Endothelial cell of umbilical vein (primary cell): ENCODE measurements at regions not wholly inside any gene's neighbourhood (a gene's known extent, or its start where the extent isn't known, plus 50 kb on each side); places are given as distances from the start of the nearest gene placed in this dataset.

Experiments
- BruUV-seq: library from RNA; stranded (reverse); fragments of 400-500 nt; replicated peaks from 2 replicates; lab custom pipeline; 2021; lab: Mats Ljungman, UMichigan
- CTCF ChIA-PET: fragments of 300-600, 350-600 bp; sonication (Branson Sonifier 250); formaldehyde crosslinking; loops from one replicate; lab custom pipeline; 2021; ENCODE audit warnings: antibody characterized with exemption, inconsistent platforms; lab: Charles Lee
- POLR2A ChIA-PET: fragments of 300-600, 350-600 bp; sonication (Branson Sonifier 250); formaldehyde crosslinking; loops from one replicate; lab custom pipeline; 2021; ENCODE audit warnings: antibody characterized with exemption, inconsistent platforms; lab: Charles Lee
- DNase-seq: peaks from one replicate; pipeline ENCODE4 v3.0.0-alpha.2; 2011; ENCODE audit warnings: low read depth, low spot score
- FAIRE-seq: peaks from 2 replicates; lab custom pipeline; 2011; peaks lifted over from hg19 to GRCh38; lab: Jason Lieb, UNC
- H2AFZ ChIP-seq: 2 replicates; pipeline ENCODE4 v1.6.0; 2012; ENCODE audit warnings: low read depth, low read length, control low read depth, inconsistent platforms
- H3K27ac ChIP-seq: 2 replicates; pipeline ENCODE4 v1.5.1; 2011; ENCODE audit warnings: low read depth, mild to moderate bottlenecking, control low read depth, low read length, moderate library complexity; ENCODE audit not compliant: insufficient read depth
- H3K27me3 ChIP-seq, 2 experiments: 2 replicates each; pipeline versions ENCODE4 v1.6.0 to v1.6.1; 2011; ENCODE audit warnings: low read length in 2 of 2, mixed read lengths in 1 of 2; ENCODE audit not compliant: control insufficient read depth in 2 of 2, insufficient read depth in 2 of 2
- H3K36me3 ChIP-seq, 2 experiments: 2 replicates in 1 of 2; 3 replicates in 1 of 2; pipeline ENCODE4 v1.5.1; 2011; ENCODE audit warnings: low read length in 2 of 2, mild to moderate bottlenecking in 1 of 2, moderate library complexity in 1 of 2; ENCODE audit not compliant: control insufficient read depth in 2 of 2, insufficient read depth in 2 of 2; ENCODE audit errors: extremely low read depth in 1 of 2
- H3K4me1 ChIP-seq: 3 replicates; pipeline ENCODE4 v1.5.1; 2011; ENCODE audit warnings: mild to moderate bottlenecking, low read length; ENCODE audit not compliant: control insufficient read depth, insufficient read depth; ENCODE audit errors: extremely low read depth
- H3K4me2 ChIP-seq: 2 replicates; pipeline ENCODE4 v1.6.1; 2011; ENCODE audit warnings: low read length, control low read depth, mixed read lengths; ENCODE audit not compliant: insufficient read depth
- H3K4me3 ChIP-seq, 3 experiments: fragments of 200-600 bp in 1 of 3; sonication (generic), shearing (Covaris generic) in 1 of 3; replicated peaks in 1 of 3; 2 replicates each; pipeline ENCODE4 v1.5.1; 2011 to 2016; ENCODE audit warnings: control low read depth in 3 of 3, low read length in 3 of 3, mild to moderate bottlenecking in 2 of 3, inconsistent platforms in 1 of 3, low read depth in 1 of 3, moderate library complexity in 1 of 3; ENCODE audit not compliant: insufficient read depth in 1 of 3
- H3K79me2 ChIP-seq: 2 replicates; pipeline ENCODE4 v1.6.0; 2012; ENCODE audit warnings: low read length, inconsistent platforms; ENCODE audit not compliant: control insufficient read depth, insufficient read depth
- H3K9ac ChIP-seq: replicated peaks from 2 replicates; pipeline ENCODE3; 2011; ENCODE audit warnings: low read length, control low read depth; ENCODE audit not compliant: insufficient read depth; ENCODE audit errors: extremely low read depth
- H3K9me1 ChIP-seq: replicated peaks from 3 replicates; pipeline ENCODE4 v1.6.0; 2011; ENCODE audit warnings: mild to moderate bottlenecking, low read length; ENCODE audit not compliant: control insufficient read depth, insufficient read depth; ENCODE audit errors: extremely low read depth
- H3K9me3 ChIP-seq: replicated peaks from 2 replicates; pipeline ENCODE4 v1.5.1; 2012; ENCODE audit warnings: low read length, inconsistent platforms; ENCODE audit not compliant: control insufficient read depth, insufficient read depth
- H4K20me1 ChIP-seq: replicated peaks from 2 replicates; pipeline ENCODE3; 2011; ENCODE audit warnings: mild to moderate bottlenecking, low read length; ENCODE audit not compliant: control insufficient read depth, insufficient read depth; ENCODE audit errors: extremely low read depth
- EZH2 ChIP-seq: IDR thresholded peaks from 2 replicates; pipeline ENCODE4 v1.6.1; 2012; ENCODE audit warnings: borderline replicate concordance, low read depth, mild to moderate bottlenecking, moderate library complexity, low read length, inconsistent platforms; ENCODE audit not compliant: severe bottlenecking
- FOS ChIP-seq: IDR thresholded peaks from 2 replicates; pipeline ENCODE4 v1.6.1; 2011; ENCODE audit warnings: mild to moderate bottlenecking, low read length, moderate library complexity, borderline replicate concordance; ENCODE audit not compliant: insufficient read depth
- GATA2 ChIP-seq: IDR thresholded peaks from 2 replicates; pipeline ENCODE4 v1.7.0; 2011; ENCODE audit warnings: low read depth, mild to moderate bottlenecking, moderate library complexity, mixed read lengths, low read length; ENCODE audit not compliant: insufficient read length, insufficient read depth
- JUN ChIP-seq: IDR thresholded peaks from 2 replicates; pipeline ENCODE4 v1.6.1; 2011; ENCODE audit warnings: borderline replicate concordance, low read depth; ENCODE audit not compliant: insufficient read length, insufficient read depth
- MYC ChIP-seq: IDR thresholded peaks from one replicate; pipeline ENCODE4 v1.6.1; 2011; ENCODE audit warnings: mild to moderate bottlenecking, low read depth, low read length
- POLR2A ChIP-seq: IDR thresholded peaks from 2 replicates; pipeline ENCODE4 v1.6.1; 2012; ENCODE audit warnings: low read depth, mild to moderate bottlenecking, control low read depth, low read length
- POLR2AphosphoS5 ChIP-seq: IDR thresholded peaks from 2 replicates; pipeline ENCODE4 v1.6.1; 2012; ENCODE audit warnings: low read depth, mild to moderate bottlenecking, control low read depth, low read length, moderate library complexity; ENCODE audit not compliant: insufficient read depth
- dilution Hi-C: fragments of 300-500 bp; cut with MboI; formaldehyde crosslinking; loops from one replicate; pipeline ENCODE4 v1.15.0; 2019; ENCODE audit warnings: low sequenced_read_pairs; ENCODE audit not compliant: extremely low pct_ligation_motif_present
- intact Hi-C: fragments of 100-400 bp; cut with micrococcal nuclease; formaldehyde crosslinking; loops from one replicate; pipeline ENCODE4 v1.10.0; 2022
- TF ChIP-seq, protein P1 (sequence below): IDR thresholded peaks from 2 replicates; pipeline ENCODE4 v1.6.1; 2011; ENCODE audit not compliant: insufficient read depth, insufficient read length
- TF ChIP-seq, protein P2 (sequence below), 2 donors: IDR thresholded peaks; 1 replicate in 1 of 2; 2 replicates in 1 of 2; pipeline ENCODE4 v1.5.1; 2011; ENCODE audit warnings: low read length in 2 of 2, mild to moderate bottlenecking in 2 of 2, moderate library complexity in 2 of 2, control low read depth in 1 of 2, inconsistent platforms in 1 of 2, low read depth in 1 of 2; ENCODE audit not compliant: insufficient read depth in 1 of 2; ENCODE audit errors: extremely low read depth in 1 of 2

DNA sequence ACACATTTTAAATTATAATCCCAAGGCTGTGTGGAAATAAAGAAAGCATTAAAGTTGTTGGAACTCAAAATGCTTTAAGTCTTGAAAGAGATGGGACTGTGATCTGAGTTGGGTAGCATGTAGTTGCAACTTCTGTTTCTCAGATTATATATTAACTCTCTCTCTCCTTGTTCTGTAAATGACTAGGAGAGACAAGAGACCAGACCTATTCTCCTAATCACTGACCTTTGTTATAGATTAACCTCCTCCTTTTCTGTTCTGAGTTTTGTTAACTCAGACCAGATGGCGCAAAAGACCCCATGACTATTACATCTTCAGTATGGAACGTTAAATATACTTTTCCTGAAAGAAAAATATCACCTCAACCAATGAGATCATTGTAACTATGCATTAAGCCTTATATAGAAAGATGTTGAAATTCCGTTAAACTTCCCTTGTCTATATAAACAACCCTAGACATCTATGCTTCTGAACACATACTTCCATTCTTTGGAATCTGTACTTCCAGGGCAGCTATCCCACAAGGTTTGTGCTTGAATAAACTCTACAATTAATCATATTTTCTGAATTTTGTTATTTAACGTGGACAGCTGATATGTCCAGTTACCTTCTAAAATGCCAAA is 143.5 kb upstream of the TRIM24 start:
- dilution Hi-C loops, result no loop called here
- FAIRE-seq, result no peak
- Histone ChIP-seq H3K27ac (no peak overlapping the region), H3K4me3 (no peak overlapping the region), H3K9me3 (no peaks in the 10 kb centered on the region), H3K36me3 (no peaks in the 10 kb centered on the region), H3K4me2 (no peak overlapping the region), H3K4me1 (no peaks in the 10 kb centered on the region), H3K9me1 (no peaks in the 10 kb centered on the region), H3K27me3 (no peaks in the 10 kb centered on the region), H2AFZ (no peak overlapping the region), H4K20me1 (no peaks in the 10 kb centered on the region), H3K79me2 (no peaks in the 10 kb centered on the region), H3K9ac (no peak overlapping the region)
- no peak for DNase-seq
- TF ChIP-seq EZH2 (no peak), GATA2 (no peak), POLR2AphosphoS5 (no peak), POLR2A (no peak), JUN (no peak), MYC (no peak), FOS (no peak)
- TF ChIP-seq, protein P1, sequence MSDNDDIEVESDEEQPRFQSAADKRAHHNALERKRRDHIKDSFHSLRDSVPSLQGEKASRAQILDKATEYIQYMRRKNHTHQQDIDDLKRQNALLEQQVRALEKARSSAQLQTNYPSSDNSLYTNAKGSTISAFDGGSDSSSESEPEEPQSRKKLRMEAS, result no peak
- TF ChIP-seq, protein P2, sequence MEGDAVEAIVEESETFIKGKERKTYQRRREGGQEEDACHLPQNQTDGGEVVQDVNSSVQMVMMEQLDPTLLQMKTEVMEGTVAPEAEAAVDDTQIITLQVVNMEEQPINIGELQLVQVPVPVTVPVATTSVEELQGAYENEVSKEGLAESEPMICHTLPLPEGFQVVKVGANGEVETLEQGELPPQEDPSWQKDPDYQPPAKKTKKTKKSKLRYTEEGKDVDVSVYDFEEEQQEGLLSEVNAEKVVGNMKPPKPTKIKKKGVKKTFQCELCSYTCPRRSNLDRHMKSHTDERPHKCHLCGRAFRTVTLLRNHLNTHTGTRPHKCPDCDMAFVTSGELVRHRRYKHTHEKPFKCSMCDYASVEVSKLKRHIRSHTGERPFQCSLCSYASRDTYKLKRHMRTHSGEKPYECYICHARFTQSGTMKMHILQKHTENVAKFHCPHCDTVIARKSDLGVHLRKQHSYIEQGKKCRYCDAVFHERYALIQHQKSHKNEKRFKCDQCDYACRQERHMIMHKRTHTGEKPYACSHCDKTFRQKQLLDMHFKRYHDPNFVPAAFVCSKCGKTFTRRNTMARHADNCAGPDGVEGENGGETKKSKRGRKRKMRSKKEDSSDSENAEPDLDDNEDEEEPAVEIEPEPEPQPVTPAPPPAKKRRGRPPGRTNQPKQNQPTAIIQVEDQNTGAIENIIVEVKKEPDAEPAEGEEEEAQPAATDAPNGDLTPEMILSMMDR (IDR thresholded peaks at IDR 0.05; ENCODE audit: extremely low read depth in 1 of 2, insufficient read depth in 1 of 2, low read depth in 1 of 2, low read length in 2 of 2), result no peak
- intact Hi-C loops, result no loop called here
- BruUV-seq, result no TSS peak
- POLR2A ChIA-PET, result no interaction called here
- CTCF ChIA-PET, result no interaction called here
